Astrocyte (in vitro differentiated cells and primary cell): ENCODE measurements at regions not wholly inside any gene's neighbourhood (a gene's known extent, or its start where the extent isn't known, plus 50 kb on each side); places are given as distances from the start of the nearest gene placed in this dataset.

ENCODE experiments used
- EZH2 ChIP-seq: IDR thresholded peaks from 2 replicates; pipeline ENCODE4 v1.6.1; 2012; ENCODE audit warnings: mild to moderate bottlenecking, low read length, inconsistent platforms; ENCODE audit not compliant: insufficient read depth
- TF ChIP-seq, protein P1 (sequence below): IDR thresholded peaks from 2 replicates; pipeline ENCODE4 v1.5.1; 2011; ENCODE audit warnings: low read depth, mild to moderate bottlenecking, inconsistent platforms, low read length, moderate library complexity; ENCODE audit not compliant: insufficient read depth

DNA sequence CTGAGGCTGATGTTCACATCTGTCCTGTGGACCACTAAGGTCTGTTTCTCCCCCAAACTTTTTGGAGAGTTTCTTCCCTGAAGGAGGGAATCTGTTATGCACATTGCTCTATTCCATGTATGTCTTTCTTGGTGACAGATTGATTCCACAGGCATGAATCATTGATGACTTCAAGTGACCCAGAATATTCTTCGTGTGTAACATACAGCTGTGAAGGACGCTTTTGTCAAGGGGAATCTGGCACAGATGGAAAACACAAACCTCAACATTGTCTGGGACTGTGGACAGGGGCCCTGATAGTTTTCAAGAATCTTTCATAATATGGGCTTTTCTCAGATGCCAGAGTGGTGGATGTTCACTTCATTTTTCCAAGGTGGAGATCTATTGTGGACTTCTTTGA lies 223.1 kb upstream of the MAF start:
- TF ChIP-seq, protein P1, sequence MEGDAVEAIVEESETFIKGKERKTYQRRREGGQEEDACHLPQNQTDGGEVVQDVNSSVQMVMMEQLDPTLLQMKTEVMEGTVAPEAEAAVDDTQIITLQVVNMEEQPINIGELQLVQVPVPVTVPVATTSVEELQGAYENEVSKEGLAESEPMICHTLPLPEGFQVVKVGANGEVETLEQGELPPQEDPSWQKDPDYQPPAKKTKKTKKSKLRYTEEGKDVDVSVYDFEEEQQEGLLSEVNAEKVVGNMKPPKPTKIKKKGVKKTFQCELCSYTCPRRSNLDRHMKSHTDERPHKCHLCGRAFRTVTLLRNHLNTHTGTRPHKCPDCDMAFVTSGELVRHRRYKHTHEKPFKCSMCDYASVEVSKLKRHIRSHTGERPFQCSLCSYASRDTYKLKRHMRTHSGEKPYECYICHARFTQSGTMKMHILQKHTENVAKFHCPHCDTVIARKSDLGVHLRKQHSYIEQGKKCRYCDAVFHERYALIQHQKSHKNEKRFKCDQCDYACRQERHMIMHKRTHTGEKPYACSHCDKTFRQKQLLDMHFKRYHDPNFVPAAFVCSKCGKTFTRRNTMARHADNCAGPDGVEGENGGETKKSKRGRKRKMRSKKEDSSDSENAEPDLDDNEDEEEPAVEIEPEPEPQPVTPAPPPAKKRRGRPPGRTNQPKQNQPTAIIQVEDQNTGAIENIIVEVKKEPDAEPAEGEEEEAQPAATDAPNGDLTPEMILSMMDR, result no peak
- no peak for TF ChIP-seq EZH2
